HCT116 (cell line): ENCODE measurements at regions not wholly inside any gene's neighbourhood (a gene's known extent, or its start where the extent isn't known, plus 50 kb on each side); places are given as distances from the start of the nearest gene placed in this dataset.

Source experiments
- EGR1 ChIP-seq: IDR thresholded peaks from 2 replicates; pipeline ENCODE4 v1.6.1; 2012; ENCODE audit warnings: low read depth
- EZH2 ChIP-seq: fragments of 200-600 bp; sonication (generic); IDR thresholded peaks from 2 replicates; pipeline ENCODE4 v1.6.1; 2017; ENCODE audit warnings: antibody characterized with exemption, mixed run types
- FOSL1 ChIP-seq: IDR thresholded peaks from 2 replicates; pipeline ENCODE4 v1.6.1; 2012; ENCODE audit warnings: low read depth
- POLR2A ChIP-seq: IDR thresholded peaks from 2 replicates; pipeline ENCODE4 v1.7.0; 2011; ENCODE audit warnings: borderline replicate concordance; ENCODE audit not compliant: insufficient read depth, insufficient read length; ENCODE audit errors: extremely low read depth
- SP1 ChIP-seq: IDR thresholded peaks from 2 replicates; pipeline ENCODE4 v1.6.1; 2012; ENCODE audit warnings: low read depth
- YY1 ChIP-seq: IDR thresholded peaks from 2 replicates; pipeline ENCODE4 v1.6.1; 2011; ENCODE audit warnings: low read length, low read depth, moderate library complexity, mild to moderate bottlenecking; ENCODE audit not compliant: insufficient replicate concordance; ENCODE audit errors: extremely low read depth
- ZNF274 ChIP-seq: fragments of 200-500 bp; sonication (Bioruptor generic); IDR thresholded peaks from 2 replicates; pipeline ENCODE4 v1.6.1; 2014; ENCODE audit warnings: mild to moderate bottlenecking, low read depth, low read length, inconsistent platforms
- TF ChIP-seq, protein P1 (sequence below), 3 experiments: fragments of 200-600 bp in 1 of 3; sonication (generic) in 1 of 3; IDR thresholded peaks in 2 of 3; conservative IDR thresholded peaks in 1 of 3; 2 replicates each; pipeline ENCODE4 v1.5.1; 2012 to 2017; ENCODE audit warnings: low read depth in 2 of 3, low read length in 2 of 3, antibody characterized with exemption in 1 of 3, borderline replicate concordance in 1 of 3, control low read depth in 1 of 3, mild to moderate bottlenecking in 1 of 3, mixed read lengths in 1 of 3, mixed run types in 1 of 3, moderate library complexity in 1 of 3; ENCODE audit not compliant: insufficient read depth in 1 of 3
- TF ChIP-seq, protein P2 (sequence below): IDR thresholded peaks from 2 replicates; pipeline ENCODE4 v1.6.1; 2011; ENCODE audit warnings: mild to moderate bottlenecking, low read length, moderate library complexity; ENCODE audit not compliant: insufficient replicate concordance; ENCODE audit errors: extremely low read depth

- TF ChIP-seq, protein P1, sequence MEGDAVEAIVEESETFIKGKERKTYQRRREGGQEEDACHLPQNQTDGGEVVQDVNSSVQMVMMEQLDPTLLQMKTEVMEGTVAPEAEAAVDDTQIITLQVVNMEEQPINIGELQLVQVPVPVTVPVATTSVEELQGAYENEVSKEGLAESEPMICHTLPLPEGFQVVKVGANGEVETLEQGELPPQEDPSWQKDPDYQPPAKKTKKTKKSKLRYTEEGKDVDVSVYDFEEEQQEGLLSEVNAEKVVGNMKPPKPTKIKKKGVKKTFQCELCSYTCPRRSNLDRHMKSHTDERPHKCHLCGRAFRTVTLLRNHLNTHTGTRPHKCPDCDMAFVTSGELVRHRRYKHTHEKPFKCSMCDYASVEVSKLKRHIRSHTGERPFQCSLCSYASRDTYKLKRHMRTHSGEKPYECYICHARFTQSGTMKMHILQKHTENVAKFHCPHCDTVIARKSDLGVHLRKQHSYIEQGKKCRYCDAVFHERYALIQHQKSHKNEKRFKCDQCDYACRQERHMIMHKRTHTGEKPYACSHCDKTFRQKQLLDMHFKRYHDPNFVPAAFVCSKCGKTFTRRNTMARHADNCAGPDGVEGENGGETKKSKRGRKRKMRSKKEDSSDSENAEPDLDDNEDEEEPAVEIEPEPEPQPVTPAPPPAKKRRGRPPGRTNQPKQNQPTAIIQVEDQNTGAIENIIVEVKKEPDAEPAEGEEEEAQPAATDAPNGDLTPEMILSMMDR (IDR thresholded peaks at IDR 0.05 in 2 of 3, conservative IDR thresholded peaks at IDR 0.05 in 1 of 3; ENCODE audit: borderline replicate concordance in 1 of 3, insufficient read depth in 1 of 3, low read depth in 2 of 3, low read length in 2 of 3), result no peak
- no peak for TF ChIP-seq POLR2A
- no peak for TF ChIP-seq SP1
- no peak for TF ChIP-seq EZH2
- TF ChIP-seq, protein P2, sequence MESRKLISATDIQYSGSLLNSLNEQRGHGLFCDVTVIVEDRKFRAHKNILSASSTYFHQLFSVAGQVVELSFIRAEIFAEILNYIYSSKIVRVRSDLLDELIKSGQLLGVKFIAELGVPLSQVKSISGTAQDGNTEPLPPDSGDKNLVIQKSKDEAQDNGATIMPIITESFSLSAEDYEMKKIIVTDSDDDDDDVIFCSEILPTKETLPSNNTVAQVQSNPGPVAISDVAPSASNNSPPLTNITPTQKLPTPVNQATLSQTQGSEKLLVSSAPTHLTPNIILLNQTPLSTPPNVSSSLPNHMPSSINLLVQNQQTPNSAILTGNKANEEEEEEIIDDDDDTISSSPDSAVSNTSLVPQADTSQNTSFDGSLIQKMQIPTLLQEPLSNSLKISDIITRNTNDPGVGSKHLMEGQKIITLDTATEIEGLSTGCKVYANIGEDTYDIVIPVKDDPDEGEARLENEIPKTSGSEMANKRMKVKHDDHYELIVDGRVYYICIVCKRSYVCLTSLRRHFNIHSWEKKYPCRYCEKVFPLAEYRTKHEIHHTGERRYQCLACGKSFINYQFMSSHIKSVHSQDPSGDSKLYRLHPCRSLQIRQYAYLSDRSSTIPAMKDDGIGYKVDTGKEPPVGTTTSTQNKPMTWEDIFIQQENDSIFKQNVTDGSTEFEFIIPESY, result no peak
- TF ChIP-seq ZNF274, result no peak
- no peak for TF ChIP-seq EGR1
- no peak for TF ChIP-seq FOSL1
- no peak for TF ChIP-seq YY1
Measured at GRCh38 chr2:118774458-118775133, 72.9 kb downstream of the EN1 start.
